Left lung (tissue), 4 donors: ENCODE measurements at regions not wholly inside any gene's neighbourhood (a gene's known extent, or its start where the extent isn't known, plus 50 kb on each side); places are given as distances from the start of the nearest gene placed in this dataset.

ENCODE experiments used
- ATAC-seq: fragments of 200-7000 bp; cut with Tn5 transposase; one replicate; pipeline ENCODE4 v1.9.1; 2020; ENCODE audit warnings: moderate library complexity
- DNase-seq, 4 donors: peaks; one replicate each; pipeline ENCODE4 v3.0.0-alpha.2; 2013 to 2020
- H3K27ac ChIP-seq, 2 donors: fragments of 200-600 bp; sonication (generic) in 1 of 2; one replicate each; pipeline versions ENCODE4 v1.5.0 to v1.8.0; 2020 to 2021
- H3K27me3 ChIP-seq, 2 donors: fragments of 200-600 bp; sonication (generic) in 1 of 2; one replicate each; pipeline versions ENCODE4 v1.5.0 to v1.8.0; 2020 to 2021
- H3K36me3 ChIP-seq, 2 donors: fragments of 200-600 bp; sonication (generic) in 1 of 2; one replicate each; pipeline versions ENCODE4 v1.5.0 to v1.8.0; 2020 to 2021
- H3K4me1 ChIP-seq, 2 donors: fragments of 200-600 bp; one replicate each; pipeline ENCODE4 v1.8.0; 2021
- H3K4me3 ChIP-seq, 2 donors: fragments of 200-600 bp; sonication (generic) in 1 of 2; one replicate each; pipeline versions ENCODE4 v1.5.0 to v1.8.0; 2020 to 2021; ENCODE audit warnings: mild to moderate bottlenecking in 1 of 2
- H3K9me3 ChIP-seq, 2 donors: fragments of 200-600 bp; sonication (generic) in 1 of 2; one replicate each; pipeline versions ENCODE4 v1.5.0 to v1.8.0; 2020 to 2021
- intact Hi-C, 2 donors: fragments of 100-400 bp; cut with DNase I; formaldehyde crosslinking; loops; one replicate each; pipeline versions ENCODE4 v1.11.2 to v1.14.2; 2022
- TF ChIP-seq, protein P1 (sequence below), 2 donors: fragments of 200-600 bp; sonication (generic) in 1 of 2; IDR thresholded peaks; one replicate each; pipeline versions ENCODE4 v1.5.0 to v1.8.0; 2021; ENCODE audit warnings: antibody characterized with exemption in 2 of 2
- donor health status: DM: no; HTN: yes; CAD: no.
- donor health status: DM: no; HTN: no; CAD: no.

- no peak overlapping the region for H3K4me3 ChIP-seq
- H3K27me3 ChIP-seq = no peaks in the 10 kb centered on the region
- ATAC-seq = no peak
- H3K9me3 ChIP-seq = no peaks in the 10 kb centered on the region
- no peaks in the 10 kb centered on the region for H3K36me3 ChIP-seq
- H3K4me1 ChIP-seq = no peaks in the 10 kb centered on the region
- no peak overlapping the region for H3K27ac ChIP-seq
- intact Hi-C loops = no loop called here
- TF ChIP-seq, protein P1, sequence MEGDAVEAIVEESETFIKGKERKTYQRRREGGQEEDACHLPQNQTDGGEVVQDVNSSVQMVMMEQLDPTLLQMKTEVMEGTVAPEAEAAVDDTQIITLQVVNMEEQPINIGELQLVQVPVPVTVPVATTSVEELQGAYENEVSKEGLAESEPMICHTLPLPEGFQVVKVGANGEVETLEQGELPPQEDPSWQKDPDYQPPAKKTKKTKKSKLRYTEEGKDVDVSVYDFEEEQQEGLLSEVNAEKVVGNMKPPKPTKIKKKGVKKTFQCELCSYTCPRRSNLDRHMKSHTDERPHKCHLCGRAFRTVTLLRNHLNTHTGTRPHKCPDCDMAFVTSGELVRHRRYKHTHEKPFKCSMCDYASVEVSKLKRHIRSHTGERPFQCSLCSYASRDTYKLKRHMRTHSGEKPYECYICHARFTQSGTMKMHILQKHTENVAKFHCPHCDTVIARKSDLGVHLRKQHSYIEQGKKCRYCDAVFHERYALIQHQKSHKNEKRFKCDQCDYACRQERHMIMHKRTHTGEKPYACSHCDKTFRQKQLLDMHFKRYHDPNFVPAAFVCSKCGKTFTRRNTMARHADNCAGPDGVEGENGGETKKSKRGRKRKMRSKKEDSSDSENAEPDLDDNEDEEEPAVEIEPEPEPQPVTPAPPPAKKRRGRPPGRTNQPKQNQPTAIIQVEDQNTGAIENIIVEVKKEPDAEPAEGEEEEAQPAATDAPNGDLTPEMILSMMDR (IDR thresholded peaks at IDR 0.05) = no peak
- no peak for DNase-seq
Observed at GRCh38 chr2:221753401-221753800, 181.3 kb upstream of the EPHA4 start.

- no peak overlapping the region for H3K4me3 ChIP-seq
- intact Hi-C loops = no loop called here
- H3K27ac ChIP-seq = no peak overlapping the region
- H3K4me1 ChIP-seq = no peaks in the 10 kb centered on the region
- TF ChIP-seq, protein P1 (IDR thresholded peaks at IDR 0.05) = no peak
- ATAC-seq (no peak), DNase-seq (no peak)
- no peaks in the 10 kb centered on the region for H3K9me3 ChIP-seq
- no peaks in the 10 kb centered on the region for H3K36me3 ChIP-seq
- H3K27me3 ChIP-seq = no peaks in the 10 kb centered on the region
Observed at GRCh38 chr2:221752781-221753180, 180.7 kb upstream of the EPHA4 start.

- Histone ChIP-seq H3K27ac (no peak overlapping the region), H3K36me3 (no peaks in the 10 kb centered on the region), H3K27me3 (no peaks in the 10 kb centered on the region), H3K9me3 (peaks cover 0 to 3% of the 10 kb centered on the region in 2 donors), H3K4me3 (no peak overlapping the region), H3K4me1 (no peaks in the 10 kb centered on the region)
- TF ChIP-seq, protein P1 (IDR thresholded peaks at IDR 0.05) = no peak
- DNase-seq (no peak), ATAC-seq (no peak)
- intact Hi-C loops = no loop called here
Observed at GRCh38 chr2:221750316-221750715, 178.2 kb upstream of the EPHA4 start.

DNA sequence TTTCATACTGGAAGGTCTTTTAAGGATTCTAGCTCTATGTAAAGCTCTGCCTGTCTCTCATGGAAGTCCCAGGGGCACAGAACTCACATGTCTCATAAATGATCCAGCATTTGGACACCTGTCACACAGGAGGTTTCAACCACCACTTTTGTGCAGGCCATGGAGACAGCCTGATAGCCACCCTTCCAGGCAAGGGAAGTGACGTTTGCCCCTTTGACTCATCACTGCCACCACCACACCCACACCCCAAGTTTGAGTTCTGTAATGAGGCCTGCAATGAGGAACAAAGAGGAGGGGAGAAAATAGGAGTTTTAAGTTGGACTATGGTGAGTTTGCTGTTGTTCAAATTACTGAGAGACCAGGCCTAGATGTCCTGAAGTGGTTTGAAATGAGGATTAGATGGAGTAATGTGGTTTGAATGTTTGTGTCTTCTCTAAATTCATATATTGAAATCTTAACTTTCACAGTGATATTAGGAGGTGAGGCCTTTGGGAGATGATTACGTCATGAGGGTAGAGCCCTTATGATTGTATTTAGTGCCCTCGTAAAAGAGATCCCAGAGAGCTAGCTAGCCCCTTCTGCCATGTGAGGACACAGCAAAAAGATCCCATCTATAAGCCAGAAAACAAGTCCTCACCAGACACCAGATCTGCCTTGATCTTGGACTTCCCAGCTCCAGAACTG, 175.3 kb upstream of the EPHA4 start:
- DNase-seq (no peak), ATAC-seq (no peak)
- H3K27me3 ChIP-seq = no peaks in the 10 kb centered on the region
- no peaks in the 10 kb centered on the region for H3K36me3 ChIP-seq
- TF ChIP-seq, protein P1 (IDR thresholded peaks at IDR 0.05) = no peak
- no peaks in the 10 kb centered on the region for H3K4me1 ChIP-seq
- intact Hi-C loops = no loop called here
- H3K4me3 ChIP-seq = no peak overlapping the region
- peaks cover 0 to 4% of the 10 kb centered on the region in 2 donors for H3K9me3 ChIP-seq
- H3K27ac ChIP-seq = no peak overlapping the region

- H3K4me3 ChIP-seq = no peak overlapping the region
- no peaks in the 10 kb centered on the region for H3K36me3 ChIP-seq
- peaks cover 0 to 4% of the 10 kb centered on the region in 2 donors for H3K9me3 ChIP-seq
- TF ChIP-seq, protein P1 (IDR thresholded peaks at IDR 0.05) = no peak
- intact Hi-C loops = no loop called here
- no peak for ATAC-seq
- no peak overlapping the region for H3K27ac ChIP-seq
- no peak for DNase-seq
- no peaks in the 10 kb centered on the region for H3K27me3 ChIP-seq
- no peaks in the 10 kb centered on the region for H3K4me1 ChIP-seq
Observed at GRCh38 chr2:221741496-221742211, 169.6 kb upstream of the EPHA4 start.
